HG02623 (cell line): ENCODE measurements at regions not wholly inside any gene's neighbourhood (a gene's known extent, or its start where the extent isn't known, plus 50 kb on each side); places are given as distances from the start of the nearest gene placed in this dataset.
"Not testable (repeated sequence)": the region's sequence is repeated elsewhere in the genome, so short reads cannot be mapped to it uniquely, and the experiment has no call there.

Experiments
- ATAC-seq: cut with Tn5 transposase; IDR thresholded peaks from one replicate; pipeline ENCODE4 v1.9.1; 2021; ENCODE audit warnings: moderate library complexity; ENCODE audit not compliant: unreplicated experiment

DNA sequence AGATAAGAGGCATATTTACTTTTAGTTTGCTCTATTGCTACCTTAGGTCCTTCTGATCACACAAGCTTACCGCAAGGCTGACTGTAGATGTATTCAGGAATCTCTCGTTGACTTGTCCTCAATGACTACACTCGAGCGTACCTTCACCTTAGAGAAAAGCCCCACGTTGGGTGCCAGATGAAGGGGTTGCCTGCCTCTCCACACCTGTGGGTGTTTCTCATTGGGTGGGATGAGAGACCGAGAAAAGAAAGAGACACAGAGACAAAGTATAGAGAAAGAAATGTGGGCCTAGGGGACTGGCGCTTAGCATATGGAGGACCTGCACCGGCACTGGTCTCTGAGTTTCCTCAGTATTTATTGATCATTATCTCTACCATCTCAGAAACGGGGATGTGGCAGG is 51.8 kb downstream of the ASCL4 start:
- no peak for ATAC-seq

DNA sequence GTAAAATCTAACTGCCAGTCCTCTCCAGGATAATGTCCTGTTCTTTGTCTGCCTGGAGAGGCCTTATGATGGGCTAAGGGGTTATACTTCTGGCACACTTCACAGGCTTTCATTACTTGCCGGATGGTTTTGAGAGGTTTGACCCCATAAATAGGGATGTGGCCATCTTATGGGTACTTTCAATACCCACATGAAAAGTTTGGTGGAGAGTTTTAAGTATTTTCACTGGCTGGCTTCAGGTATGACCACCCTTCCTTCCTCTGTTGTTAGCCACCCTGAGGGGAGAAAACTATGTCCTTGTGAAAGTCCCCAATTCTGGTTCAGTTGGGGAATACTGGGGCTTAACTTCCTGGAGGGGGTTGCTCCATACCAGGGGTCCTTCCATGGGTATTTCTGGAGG is 54.8 kb downstream of the ASCL4 start:
- no peak for ATAC-seq

DNA sequence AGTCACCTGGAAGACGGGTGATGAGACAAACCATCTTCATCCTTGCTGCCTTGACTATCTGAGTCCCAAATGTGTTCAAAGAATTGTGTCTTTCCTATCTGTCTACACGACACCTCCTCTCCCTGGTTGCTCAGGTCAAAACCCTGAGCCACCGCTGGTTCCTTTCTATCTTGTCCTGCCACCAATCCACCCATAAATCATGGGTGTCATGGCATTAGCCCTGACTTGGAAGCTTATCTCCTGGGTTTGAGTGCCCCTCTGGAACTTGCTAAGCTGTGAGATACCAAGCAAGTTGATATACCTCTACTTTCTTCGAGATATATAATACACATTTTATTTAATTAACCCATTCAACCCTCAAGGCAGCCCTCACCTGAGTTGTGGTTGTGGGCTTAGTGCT is 57.9 kb downstream of the ASCL4 start:
- ATAC-seq = no peak

DNA sequence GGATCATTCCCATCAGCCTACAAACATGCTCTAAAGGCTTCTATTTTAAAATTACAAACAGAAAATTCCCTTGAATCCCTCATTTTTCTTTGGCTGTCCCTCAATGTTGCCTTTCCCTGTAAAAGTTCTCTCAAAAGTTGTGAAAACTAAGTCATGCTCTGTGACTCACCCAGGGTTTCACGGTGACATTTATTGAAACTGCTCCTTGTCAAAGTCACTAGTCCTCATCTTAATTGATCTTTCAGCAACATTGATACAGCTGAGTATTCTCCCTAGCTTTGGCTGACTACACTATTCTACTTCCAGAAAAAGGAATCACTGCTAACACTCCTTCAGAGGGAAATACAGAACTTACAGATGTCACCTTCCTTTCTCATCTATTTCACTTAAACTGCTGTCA is 65.7 kb downstream of the ASCL4 start:
- ATAC-seq = no peak

DNA sequence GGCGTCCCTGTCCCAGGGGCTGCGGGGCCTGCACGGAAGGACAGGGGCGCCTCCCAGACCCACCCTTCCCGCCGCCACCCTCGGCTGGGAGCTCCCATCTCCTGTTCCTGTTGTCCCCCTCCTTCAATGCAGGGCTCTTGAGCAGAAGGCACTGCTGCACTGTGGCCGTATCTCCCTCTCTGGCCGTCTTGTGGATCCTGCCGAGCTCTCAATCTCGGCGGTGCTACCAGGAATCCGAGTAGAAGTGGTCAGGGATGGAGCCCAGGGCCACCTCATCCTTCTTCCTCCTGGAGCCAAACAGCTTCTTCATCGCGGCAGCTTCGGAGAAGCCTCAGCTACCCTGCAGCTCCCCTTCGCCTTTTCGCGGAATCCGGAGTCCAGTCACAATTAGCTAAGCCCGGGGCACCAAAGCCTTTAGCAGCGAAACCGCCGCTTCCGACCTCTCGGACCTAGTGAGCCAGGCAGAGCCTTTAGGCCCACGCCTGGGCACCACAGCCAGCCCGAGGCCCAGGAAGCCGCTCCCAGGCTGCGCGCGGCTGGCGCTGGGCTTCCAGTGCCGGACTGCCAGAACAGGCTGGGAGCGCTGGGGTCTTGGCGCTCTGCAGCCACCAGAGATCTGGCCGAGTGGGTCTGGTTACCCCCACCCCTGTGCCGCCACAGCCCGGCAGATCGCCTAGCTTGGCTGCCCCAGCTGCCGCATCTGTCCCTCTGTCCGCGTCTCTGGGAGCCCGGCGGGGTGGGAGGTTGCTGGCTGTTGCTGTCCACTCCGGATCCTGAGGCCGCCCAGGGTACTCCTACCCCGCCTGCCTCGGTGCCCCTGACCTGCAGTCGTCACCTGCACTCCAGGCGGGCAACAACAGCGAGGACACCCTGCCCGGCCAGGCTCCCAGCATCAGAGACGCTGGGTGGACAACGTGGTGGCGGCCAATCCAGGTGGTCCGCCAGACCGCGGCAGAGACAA is 69.1 kb downstream of the ASCL4 start:
- ATAC-seq = no peak

DNA sequence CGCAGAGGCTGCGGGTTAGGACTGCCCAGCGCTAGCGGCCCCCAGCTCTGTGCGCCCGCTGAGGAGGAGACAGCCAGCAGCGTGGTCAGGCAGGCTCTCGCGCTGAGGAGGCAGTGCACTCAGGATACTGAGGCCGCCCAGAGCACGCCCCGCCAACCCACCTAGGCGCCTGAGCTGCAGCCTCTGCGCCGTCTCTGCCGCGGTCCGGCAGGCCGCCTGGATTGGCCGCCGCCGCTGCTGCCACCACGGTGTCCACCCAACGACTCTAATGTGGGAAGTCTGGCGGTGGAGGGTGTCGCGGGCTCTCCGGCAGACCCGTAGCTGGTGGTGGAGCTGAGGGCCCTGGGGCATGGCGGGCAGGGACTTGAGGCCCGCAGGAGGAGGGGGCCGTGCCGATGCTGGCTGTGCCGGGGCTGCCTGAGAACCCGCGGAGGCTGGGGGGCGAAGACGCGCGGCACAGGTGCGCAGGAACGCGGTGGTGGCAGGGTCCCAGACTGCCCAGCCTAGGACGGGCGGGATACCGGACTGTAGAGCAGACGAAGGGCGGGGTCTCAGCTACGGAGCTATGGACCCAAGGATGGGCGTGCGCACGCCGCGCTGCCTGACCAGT is 69.9 kb downstream of the ASCL4 start:
- ATAC-seq = no peak

DNA sequence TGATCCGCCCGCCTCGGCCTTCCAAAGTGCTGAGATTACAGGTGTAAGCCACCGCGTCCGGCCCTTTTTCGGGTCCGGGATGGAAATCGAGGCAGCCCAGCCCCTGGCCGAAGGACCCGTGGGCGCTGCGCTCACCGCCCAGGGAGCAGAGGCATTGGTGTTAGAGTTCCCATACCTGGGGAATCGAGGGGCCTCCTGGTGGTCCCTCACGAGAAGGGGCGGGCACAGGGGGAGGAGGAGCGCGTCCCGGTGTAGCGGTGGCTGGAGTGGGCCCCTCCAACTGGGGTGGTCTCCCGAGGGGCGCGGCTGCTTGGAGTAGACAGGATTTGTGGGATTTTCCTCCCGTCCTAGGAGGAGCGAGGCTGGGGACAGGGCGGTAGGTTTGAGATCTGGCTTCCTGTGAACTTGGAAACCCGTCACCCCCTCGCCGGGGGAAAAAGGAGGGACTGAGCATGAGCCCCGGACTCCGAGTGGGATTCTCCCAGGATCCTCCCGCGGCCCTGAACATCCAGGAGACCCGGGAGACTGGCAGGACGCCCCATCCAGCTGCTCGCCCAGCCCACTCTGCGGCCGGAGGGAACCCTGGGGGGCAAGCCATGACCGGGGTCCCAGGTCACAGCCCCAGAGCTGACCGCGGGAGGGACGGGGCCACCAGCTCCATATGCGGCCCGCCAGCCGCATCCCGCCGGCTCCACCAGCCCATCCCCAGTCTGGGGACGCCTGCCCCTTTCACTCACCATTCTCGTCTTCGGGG is 70.9 kb downstream of the ASCL4 start:
- ATAC-seq = no peak

DNA sequence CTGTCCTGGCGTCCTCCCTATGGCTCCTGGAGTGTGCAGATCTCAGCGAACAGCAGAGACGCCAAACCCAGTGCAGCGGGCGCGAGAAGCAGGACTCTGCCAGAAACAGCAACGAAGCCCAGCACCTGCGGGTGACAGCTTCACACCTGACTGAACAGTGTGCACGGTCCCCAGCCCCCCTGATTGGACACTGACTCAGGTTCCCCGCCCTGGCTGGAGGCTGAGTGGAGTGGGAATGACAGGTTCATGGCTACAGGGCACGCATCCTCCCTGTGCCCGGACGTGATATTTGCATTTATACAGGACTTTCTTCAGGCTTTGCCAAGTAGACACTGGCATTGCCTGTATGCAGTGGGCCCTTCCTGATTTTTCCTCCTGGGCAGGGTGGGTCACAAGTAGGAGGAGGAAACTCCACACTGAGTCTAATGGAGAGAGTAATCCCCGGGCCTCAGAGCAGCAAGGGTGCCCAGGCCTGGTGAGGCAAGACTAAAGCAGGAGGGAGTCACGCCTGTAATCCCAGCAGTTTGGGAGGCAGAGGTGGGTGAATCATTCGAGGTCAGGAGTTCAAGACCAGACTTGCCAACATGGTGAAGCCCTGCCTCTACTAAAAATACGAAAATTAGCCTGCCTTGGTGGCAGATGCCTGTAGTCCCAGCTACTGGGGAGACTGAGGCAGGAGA is 71.6 kb downstream of the ASCL4 start:
- ATAC-seq = no peak

DNA sequence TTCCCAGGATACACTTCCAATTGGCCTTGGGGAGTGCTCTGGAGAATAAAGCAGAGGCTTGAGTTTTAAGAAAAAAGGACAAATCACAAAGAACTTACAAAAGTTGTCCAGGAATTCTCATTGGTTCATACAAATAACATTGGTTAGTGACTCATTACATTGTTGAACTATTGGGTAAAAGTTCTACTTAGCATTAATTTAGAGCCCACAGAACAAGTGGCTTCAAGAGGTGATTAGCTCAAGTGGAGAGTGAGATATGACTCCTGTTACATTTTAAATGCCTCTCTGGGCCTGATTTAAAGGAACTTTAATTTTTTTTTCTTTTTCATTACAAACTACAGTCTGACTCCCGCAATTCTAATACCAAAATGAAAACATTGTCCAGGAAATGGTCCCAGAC is 72.9 kb downstream of the ASCL4 start:
- no peak for ATAC-seq

DNA sequence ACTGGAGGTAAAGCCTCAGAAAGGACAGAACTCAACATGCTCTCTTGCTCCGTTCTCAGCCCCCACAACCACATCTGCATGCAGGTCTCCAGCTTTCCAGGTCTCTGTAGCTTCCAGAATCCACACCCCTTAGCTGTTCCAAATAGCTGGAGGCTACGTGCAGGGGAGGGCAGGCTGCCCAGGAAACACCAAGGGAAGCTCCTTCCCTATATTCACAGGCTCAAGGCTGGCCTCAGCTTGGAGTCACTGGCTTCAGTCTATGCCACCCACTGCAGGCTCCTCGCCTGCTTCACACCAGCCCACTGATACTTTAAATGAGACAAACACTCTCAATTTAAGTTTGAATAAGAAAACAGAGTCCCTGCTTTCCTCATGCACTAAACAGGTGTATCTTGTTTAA is 73.3 kb downstream of the ASCL4 start:
- no peak for ATAC-seq

DNA sequence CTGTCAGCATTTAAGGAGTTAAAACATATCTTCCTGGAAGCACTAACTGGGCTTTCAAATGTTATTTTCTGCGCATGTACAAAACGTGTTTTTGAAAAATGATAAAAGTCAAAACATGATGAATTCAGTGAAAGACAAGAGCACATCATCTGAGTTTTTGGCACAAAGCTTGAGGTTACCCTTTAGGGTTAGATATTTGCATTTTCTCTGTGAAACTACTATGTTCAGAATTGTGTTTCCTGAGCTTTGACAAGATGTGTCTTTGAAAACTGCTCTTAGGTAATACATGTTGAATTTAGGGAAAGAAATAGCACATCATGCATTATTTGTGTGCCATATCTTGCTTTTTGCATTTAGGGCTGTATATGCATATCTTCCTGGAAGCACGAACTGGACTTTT is 79.0 kb downstream of the ASCL4 start:
- ATAC-seq = no peak

DNA sequence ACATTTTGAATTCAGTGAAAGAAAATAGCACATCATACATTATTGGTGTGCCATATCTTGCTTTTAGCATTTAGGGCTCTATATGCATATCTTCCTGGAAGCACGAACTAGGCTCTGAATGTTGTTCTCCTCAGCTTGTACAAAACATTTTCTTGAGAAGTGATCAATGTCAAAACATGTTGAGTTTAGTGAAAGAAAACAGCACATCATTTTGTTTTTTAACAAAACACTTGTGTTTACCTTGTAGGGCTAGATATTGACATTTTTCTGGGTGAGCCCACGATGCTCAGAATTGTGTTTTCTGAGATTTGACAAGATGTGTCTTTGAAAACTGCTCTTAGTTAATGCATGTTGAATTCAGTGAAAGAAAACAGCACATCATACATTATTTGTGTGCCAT is 81.0 kb downstream of the ASCL4 start:
- ATAC-seq = no peak

DNA sequence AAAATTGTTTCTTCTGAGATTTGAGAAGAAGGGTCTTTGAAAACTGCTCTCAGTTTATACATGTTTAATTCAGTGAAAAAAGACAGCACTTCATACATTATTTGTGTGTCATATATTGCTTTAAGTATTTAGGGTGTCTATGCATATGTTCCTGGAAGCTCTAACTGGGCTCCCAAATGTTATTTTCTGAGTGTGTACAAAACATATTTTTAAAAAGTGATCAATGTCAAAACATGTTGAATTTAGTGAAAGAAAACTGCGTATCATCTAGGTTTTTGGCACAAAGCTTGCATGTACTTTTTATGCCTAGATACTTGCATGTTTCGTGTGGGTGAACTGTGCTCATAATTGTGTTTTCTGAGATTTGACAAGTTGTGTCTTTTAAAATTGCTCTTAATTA is 81.6 kb downstream of the ASCL4 start:
- ATAC-seq = no peak

DNA sequence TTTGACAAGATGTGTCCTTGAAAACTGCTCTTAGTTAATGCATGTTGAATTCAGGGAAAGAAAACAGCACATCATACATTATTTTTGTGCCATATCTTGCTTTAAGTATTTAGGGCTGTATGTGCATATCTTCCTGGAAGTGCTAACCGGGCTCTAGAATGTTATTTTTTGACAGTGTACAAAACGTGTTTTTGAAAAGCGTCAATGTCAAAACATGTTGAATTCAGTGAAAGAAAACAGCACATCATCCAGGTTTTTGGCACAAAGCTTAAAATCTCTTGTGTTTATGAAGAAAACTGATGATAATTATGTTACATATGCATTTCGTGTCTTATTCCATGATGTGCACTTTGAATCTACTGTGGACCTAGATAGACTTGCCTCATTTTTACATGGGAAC is 82.7 kb downstream of the ASCL4 start:
- no peak for ATAC-seq

DNA sequence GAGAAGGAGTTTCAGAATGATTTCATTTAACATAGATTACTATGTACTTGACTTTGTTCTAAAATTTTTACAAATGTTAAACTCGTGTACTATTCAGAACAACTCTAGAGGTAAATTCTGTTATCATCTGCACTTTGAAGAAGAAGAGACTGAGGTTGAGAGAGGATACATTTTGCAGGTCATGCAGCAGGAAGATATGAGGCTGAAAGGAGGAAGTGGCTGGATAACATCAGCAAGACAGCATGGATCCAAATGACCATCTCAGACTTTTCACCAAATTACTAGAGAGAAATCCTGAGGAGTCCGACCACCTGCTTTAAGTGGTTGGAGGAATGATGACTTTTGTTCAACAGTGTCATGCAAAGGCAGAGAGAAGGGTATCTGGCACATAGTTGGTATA is 84.9 kb downstream of the ASCL4 start:
- ATAC-seq = no peak

DNA sequence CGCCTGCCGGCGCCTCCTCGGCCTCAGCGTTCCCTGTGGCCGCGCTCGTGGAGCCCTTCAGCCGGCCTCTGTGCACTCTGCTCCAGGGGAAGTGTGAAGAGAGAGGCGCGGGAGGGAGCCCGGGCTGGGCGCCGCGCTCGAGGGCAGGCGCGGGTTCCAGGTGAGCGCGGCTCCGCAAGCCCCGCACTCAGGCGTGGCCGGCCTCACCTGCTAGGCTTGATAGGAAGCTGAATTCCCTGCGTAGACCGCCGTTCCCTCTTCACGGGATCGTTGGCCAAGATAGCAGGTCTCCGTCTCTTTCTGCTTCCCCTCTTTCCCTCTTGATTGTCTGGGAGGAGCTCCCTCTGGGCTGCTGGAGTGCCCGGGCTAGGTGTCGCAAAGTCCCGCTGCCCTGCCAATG is 89.7 kb downstream of the ASCL4 start:
- ATAC-seq = no peak

DNA sequence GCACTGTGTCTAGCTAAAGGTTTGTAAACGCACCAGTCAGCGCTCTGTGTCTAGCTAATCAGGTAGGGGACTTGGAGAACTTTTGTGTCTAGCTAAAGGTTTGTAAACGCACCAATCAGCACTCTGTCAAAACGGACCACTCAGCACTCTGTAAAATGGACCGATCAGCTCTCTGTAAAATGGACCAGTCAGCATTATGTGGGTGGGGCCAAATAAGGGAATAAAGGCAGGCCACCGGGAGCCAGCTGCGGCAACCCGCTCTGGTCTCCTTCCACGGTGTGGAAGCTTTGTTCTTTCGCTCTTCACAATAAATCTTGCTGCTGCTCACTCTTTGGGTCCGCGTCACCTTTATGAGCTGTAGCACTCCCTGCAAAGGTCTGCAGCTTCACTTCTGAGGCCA is 90.2 kb downstream of the ASCL4 start:
- not testable (repeated sequence) for ATAC-seq

DNA sequence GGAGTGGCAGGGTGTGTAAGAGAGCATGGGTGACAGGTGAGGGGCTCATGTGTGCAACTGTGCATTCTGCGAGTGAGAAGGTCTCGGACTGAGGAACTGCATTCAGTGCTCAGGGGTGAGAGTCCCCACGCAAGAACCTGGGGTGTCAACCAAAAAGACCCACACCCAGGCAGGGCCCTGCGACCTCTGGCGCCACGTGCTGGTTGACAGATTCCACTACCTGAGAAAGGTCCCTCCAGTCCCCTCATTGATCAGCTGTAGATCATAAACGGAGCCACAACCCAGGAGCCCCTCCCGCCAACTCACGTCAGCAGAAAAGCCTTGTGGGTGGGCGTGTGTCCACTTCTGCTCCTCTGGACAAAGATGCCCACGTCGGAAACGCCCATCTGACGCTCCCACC is 98.7 kb downstream of the ASCL4 start:
- no peak for ATAC-seq

DNA sequence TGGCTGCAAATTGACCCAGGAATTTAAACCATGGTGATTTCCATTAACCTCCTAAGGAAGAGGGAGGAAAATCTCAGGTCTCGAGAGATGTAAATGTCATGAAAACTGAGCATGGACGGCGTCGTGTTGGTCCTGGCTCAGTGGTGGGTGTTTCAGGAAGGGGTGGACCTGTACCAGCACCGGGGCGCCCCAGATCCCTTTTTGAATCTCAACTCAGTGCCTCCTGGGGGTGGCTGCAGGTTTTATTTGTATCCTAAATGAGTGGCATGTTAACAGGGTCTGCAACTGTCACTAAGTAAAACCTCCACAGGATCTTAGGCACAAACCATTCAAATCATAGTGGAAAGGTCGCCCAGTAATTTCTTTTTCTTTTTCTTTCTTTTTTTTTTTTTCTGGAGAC is 101.3 kb downstream of the ASCL4 start:
- ATAC-seq = no peak

DNA sequence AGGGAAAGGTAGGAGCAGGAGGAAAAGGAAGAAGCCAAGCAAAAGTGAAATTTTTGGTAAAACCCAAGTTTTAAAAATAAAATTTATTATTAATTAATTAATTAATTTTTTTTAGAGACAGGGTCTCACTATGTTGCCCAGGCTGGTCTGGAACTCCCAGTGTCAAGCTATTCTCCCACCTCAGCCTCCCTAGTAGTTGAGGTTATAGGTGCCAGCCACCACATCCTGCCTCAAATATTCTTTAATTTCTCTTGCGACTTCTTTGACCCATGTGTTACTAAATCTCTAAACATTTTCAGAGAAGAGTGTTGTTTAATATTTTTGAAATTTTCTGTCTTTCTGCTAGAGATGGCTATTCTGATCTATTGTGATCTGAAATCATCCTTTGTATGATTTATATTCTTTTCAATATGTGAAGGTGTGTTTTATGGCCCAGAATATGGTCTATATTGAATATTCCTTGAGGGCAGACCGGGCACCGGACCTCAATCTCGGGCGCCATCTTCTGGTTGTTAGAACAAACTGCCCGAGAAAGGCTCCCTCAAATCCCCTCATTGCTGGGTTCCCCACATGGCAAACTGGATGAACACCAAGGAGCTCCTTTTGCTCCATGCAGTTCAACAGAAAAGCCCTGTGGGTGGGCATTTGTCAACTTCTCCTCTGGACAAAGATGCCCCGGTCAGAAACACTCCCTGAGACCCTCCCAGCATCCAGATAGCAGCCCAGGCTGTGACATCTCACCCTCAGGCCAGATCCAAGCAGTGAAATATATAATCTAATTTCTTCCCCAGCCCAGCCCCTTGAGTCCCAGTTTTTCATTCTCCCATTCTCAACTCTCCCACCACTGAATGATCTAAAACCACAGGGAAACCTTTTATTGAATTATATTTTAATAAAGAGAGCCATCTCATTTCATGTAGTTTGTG is 110.5 kb downstream of the ASCL4 start:
- peak; percentile 50 for ATAC-seq
